Hypothalamus (tissue), 51 donors: ENCODE measurements at regions not wholly inside any gene's neighbourhood (a gene's known extent, or its start where the extent isn't known, plus 50 kb on each side); places are given as distances from the start of the nearest gene placed in this dataset.
"Not testable (repeated sequence)": the region's sequence is repeated elsewhere in the genome, so short reads cannot be mapped to it uniquely, and the experiment has no call there.

Source experiments
- DNase-seq, 51 donors: peaks; one replicate each; lab custom pipeline; 2025; lab: John Stamatoyannopoulos, UW

GRCh38 chr5:86332851-86333250 is 284.9 kb upstream of the COX7C start:
- DNase-seq = no peak

DNA sequence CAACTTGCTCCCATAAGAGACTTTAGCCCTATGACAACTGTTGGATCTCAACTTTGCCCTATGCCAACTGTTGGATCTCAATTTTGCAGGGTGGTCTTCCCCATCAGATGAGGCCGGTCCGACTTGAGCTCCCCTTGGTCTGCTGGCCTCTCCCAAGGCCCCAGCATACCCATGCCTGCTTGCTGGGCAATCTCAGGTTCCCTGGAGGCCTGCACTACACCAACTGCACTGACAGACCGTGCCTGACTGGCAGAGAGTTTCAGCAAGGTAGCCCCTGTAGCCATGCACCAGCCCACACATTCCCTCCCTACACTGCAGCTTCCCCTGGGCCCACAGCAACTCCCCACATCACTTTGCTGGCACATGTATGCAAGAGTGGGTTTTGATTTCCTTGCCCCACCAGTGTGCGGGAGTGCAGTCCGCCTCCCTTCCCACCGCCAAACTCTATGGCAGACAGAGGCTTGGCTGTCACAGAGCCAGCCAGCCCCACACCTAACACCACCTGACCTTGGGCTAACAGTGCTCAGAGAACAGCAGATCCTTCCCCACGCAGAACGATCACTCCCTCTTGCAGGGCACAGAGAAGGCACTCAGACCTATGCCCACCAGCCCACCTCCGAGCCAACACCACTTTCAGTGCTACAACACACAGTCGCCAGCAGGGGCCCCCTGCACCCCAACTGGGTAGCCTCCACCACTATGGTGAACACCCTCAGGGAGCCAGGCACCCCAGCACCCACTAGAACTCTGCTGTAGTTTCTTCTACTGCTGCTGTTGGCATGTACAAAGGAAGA is 279.9 kb upstream of the COX7C start:
- DNase-seq = no peak

GRCh38 chr5:86354664-86355063 is 263.1 kb upstream of the COX7C start:
- no peak for DNase-seq

GRCh38 chr5:86360801-86361200 is 256.9 kb upstream of the COX7C start:
- DNase-seq = no peak

- no peak for DNase-seq
Measured at GRCh38 chr5:86371061-86371460, 246.7 kb upstream of the COX7C start.

DNA sequence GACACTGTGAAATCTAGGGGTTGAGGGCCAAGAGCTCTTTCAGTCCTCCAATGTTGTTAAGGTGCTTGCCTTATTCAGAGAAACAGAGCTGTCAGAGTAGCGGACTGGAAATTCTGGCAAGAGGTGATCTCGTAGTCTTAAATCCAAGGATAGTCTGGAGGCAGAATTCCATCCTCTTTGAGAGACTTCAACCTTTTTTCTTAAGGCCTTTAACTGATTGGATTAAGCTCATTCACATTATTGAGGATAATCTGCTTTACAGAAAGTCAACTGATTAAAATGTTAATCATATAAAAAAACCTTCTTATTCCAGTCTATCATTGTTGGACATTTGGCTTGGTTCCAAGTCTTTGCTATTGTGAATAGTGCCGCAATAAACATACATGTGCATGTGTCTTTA is 243.1 kb upstream of the COX7C start:
- no peak for DNase-seq

GRCh38 chr5:86376214-86376613 is 241.5 kb upstream of the COX7C start:
- DNase-seq = no peak

DNA sequence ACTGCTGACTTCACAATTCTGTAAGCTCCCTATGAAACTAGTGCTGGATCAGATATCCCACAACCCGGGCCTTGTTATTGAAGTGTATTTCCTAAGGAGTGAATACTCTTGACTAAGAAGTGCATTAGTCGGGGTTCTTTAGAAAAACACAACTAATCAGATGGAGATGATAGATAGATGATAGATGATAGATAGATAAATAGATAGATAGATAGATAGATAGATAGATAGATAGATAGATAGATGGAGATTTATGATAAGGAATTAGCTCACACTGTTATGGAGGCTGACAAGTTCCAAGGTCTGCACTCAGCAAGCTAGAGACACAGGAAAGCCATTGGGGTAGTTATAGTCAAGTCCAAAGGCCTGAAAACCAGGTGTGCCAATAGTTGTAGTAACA is 214.6 kb upstream of the COX7C start:
- no peak for DNase-seq

DNA sequence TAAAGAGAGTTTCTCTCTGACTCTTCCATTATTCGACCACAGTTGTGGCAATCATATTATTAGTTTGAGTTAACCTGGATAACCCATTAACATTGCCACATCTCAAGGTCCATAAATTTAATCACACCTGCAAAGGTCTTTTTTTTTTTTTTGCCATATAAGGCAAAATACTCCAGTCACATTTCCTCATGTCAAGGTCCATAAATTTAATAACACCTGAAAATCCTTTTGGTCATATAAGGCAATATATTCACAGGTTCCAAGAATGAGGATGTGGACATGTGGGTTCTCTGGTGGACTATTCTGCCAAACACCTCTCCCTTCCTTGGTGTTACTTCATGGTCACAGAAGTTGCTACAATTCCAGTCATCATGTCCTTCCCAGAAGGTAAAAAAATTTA is 213.5 kb upstream of the COX7C start:
- DNase-seq = no peak

DNA sequence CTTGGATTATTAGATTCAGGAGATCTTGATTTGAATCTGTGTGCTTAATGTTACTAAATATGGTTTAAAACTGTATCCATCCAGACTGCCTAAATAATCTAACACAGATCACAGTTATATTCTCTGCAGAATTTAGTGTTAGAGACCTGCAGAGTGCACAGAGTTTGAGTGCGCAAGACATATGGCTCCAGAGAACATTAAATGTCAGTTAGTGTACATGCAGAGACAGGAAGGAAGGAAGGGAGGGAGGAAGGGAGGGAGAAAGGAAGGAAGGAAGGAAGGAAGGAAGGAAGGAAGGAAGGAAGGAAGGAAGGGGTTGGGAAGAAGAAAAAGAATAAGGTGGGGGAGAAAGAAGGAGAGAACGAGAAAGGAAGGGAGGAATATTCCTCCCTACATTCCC is 210.0 kb upstream of the COX7C start:
- no peak for DNase-seq

GRCh38 chr5:86411596-86411995 is 206.1 kb upstream of the COX7C start:
- DNase-seq = no peak

GRCh38 chr5:86427158-86427557 is 190.6 kb upstream of the COX7C start:
- DNase-seq = no peak

DNA sequence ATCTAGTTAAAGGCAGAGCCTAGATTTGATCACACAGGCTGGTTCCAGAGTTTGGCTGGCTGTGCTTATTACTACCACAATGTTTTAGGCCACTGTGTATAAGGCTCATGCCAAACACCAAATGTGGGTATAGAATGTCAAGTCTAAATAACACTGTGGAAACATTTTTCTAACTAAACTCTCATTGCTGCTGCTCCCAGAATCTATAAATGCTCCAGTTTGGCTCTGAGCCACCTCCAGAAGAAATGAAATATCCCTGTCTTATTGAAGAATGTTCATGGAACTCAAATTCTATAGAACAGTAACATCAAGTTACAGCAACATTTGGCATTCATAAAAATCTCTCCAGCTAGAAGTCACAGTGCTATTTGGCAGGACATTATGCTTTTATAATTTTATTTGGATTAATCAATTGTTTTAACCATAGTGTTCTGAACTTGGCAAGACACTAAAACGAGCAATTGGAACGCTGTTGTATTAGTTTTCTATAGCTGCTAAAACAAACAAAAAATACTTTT is 178.1 kb upstream of the COX7C start:
- no peak for DNase-seq

- DNase-seq = no peak
Measured at GRCh38 chr5:86442036-86442745, 175.6 kb upstream of the COX7C start.

- DNase-seq = no peak
Measured at GRCh38 chr5:86447362-86447761, 170.4 kb upstream of the COX7C start.

GRCh38 chr5:86452251-86452650 is 165.5 kb upstream of the COX7C start:
- DNase-seq = no peak

- no peak for DNase-seq
Measured at GRCh38 chr5:86460519-86460918, 157.2 kb upstream of the COX7C start.

- no peak for DNase-seq
Measured at GRCh38 chr5:86461169-86461956, 156.4 kb upstream of the COX7C start.

- no peak for DNase-seq
Measured at GRCh38 chr5:86463339-86463738, 154.4 kb upstream of the COX7C start.

DNA sequence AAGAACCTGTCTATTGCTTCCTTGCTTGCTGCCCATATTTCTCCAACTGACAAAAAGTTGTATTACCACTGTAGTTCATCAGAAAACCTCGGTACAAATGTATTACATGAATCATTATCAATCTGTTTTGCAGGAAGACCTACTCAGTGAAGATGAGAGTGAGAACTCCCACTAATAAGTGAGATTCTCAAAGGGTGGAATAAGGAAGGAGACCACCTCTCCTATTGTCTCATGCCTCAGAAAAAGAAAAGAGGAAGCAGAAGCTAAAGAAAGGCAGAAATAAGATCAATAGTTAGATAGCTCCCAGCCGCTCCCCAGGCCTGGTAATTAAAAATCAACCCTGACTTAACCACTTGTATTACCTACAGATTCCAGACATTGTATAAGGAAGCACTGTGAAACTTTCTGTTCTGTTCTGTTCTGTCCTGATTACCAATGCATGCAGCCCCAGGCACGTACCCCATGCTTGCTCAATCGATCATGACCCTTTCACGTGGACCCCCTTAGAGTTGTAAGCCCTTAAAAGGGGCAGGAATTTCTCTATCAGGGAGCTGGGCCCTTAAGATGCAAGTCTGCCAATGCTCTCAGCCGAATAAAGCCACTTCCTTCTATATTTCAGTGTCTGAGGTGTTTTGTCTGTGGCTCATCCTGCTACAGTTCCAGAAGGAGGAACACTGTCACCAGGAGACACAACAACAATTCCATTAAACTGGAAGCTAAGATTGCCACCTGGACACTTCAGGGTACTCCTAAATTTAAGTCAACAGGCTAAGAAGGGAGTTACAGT is 152.5 kb upstream of the COX7C start:
- DNase-seq = no peak

DNA sequence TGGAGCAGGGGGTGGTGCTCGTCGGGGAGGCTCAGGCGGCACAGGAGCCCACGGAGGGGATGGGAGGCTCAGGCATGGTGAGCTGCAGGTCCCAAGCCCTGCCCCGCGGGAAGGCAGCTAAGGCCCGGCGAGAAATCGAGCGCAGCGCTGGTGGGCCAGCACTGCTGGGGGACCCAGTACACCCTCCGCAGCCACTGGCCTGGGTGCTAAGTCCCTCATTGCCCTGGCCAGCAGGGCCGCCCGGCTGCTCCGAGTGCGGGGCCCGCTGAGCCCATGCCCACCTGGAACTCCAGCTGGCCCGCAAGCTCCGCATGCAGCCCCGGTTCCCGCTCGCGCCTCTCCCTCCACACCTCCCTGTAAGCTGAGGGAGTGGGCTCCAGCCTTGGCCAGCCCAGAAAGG is 151.0 kb upstream of the COX7C start:
- DNase-seq = not testable (repeated sequence)
